ENCODE measurements at regions not wholly inside any gene's neighbourhood (a gene's known extent, or its start where the extent isn't known, plus 50 kb on each side); places are given as distances from the start of the nearest gene placed in this dataset.
A peak's percentile ranks its signal among the peaks of the same experiment; 100 is the strongest.
"Not testable (repeated sequence)": the region's sequence is repeated elsewhere in the genome, so short reads cannot be mapped to it uniquely, and the experiment has no call there.

- no peak for DNase-seq (ENCODE audit: low spot score)
Observed at GRCh38 chr19:5290336-5291262, 50.0 kb downstream of the PTPRS start.

GRCh38 chr19:5289060-5289990 is 51.3 kb downstream of the PTPRS start:
- DNase-seq (ENCODE audit: low spot score), result no peak

- DNase-seq (ENCODE audit: low spot score), result no peak
Observed at GRCh38 chr19:5288347-5288739, 52.3 kb downstream of the PTPRS start.

- no peak for DNase-seq (ENCODE audit: low spot score)
Observed at GRCh38 chr19:5287066-5287465, 53.5 kb downstream of the PTPRS start.

GRCh38 chr19:5286465-5287029 is 54.1 kb downstream of the PTPRS start:
- DNase-seq (ENCODE audit: low spot score), result no peak

GRCh38 chr19:5285955-5286354 is 54.7 kb downstream of the PTPRS start:
- DNase-seq (ENCODE audit: low spot score), result no peak

- DNase-seq (ENCODE audit: low spot score), result no peak
Observed at GRCh38 chr19:5285311-5285710, 55.3 kb downstream of the PTPRS start.

GRCh38 chr19:5282901-5283300 is 57.7 kb downstream of the PTPRS start:
- DNase-seq (ENCODE audit: low spot score), result no peak

GRCh38 chr19:5281588-5281987 is 59.0 kb downstream of the PTPRS start:
- no peak for DNase-seq (ENCODE audit: low spot score)

GRCh38 chr19:5275668-5276067 is 64.9 kb downstream of the PTPRS start:
- not testable (repeated sequence) for DNase-seq (ENCODE audit: low spot score)

- no peak for DNase-seq (ENCODE audit: low spot score)
Observed at GRCh38 chr19:5273782-5274181, 66.8 kb downstream of the PTPRS start.

- DNase-seq (ENCODE audit: low spot score), result peak; percentile 7
Observed at GRCh38 chr19:5271145-5271544, 69.5 kb downstream of the PTPRS start.

GRCh38 chr19:5269926-5270325 is 70.7 kb downstream of the PTPRS start:
- no peak for DNase-seq (ENCODE audit: low spot score)

GRCh38 chr19:5269279-5269678 is 71.3 kb downstream of the PTPRS start:
- DNase-seq (ENCODE audit: low spot score), result no peak

GRCh38 chr19:5268801-5269200 is 71.8 kb downstream of the PTPRS start:
- DNase-seq (ENCODE audit: low spot score), result no peak

- no peak for DNase-seq (ENCODE audit: low spot score)
Observed at GRCh38 chr19:5265260-5265659, 75.4 kb downstream of the PTPRS start.

GRCh38 chr19:5264453-5264852 is 76.2 kb downstream of the PTPRS start:
- DNase-seq (ENCODE audit: low spot score), result no peak

GRCh38 chr19:5263615-5264014 is 77.0 kb downstream of the PTPRS start:
- no peak for DNase-seq (ENCODE audit: low spot score)

GRCh38 chr19:5262721-5263120 is 77.9 kb downstream of the PTPRS start:
- no peak for DNase-seq (ENCODE audit: low spot score)

GRCh38 chr19:5261156-5261890 is 79.3 kb downstream of the PTPRS start:
- DNase-seq (ENCODE audit: low spot score), result peak; percentile 30

GRCh38 chr19:5260381-5260967 is 80.1 kb downstream of the PTPRS start:
- no peak for DNase-seq (ENCODE audit: low spot score)
